A549 (cell line): ENCODE measurements at regions not wholly inside any gene's neighbourhood (a gene's known extent, or its start where the extent isn't known, plus 50 kb on each side); places are given as distances from the start of the nearest gene placed in this dataset.

Experiments
- ATAC-seq, 2 experiments: fragments of 200-7000 bp in 1 of 2; fragments of >200 bp in 1 of 2; cut with Nextera tagmentation in 1 of 2; cut with Tn5 transposase in 1 of 2; 3 replicates each; pipeline versions ENCODE4 v1.8.0 to v1.9.1; 2018 to 2020; ENCODE audit warnings: mild to moderate bottlenecking in 1 of 2, moderate library complexity in 1 of 2
- CTCF ChIA-PET: fragments of 300-600 bp; sonication (Branson Sonifier 250); formaldehyde crosslinking; extraction: SDS; loops from one replicate; lab custom pipeline; 2021; ENCODE audit warnings: antibody characterized with exemption, inconsistent platforms; lab: Yijun Ruan, JAX
- POLR2A ChIA-PET: fragments of 350-600 bp; formaldehyde crosslinking; extraction: SDS; loops from one replicate; lab custom pipeline; 2021; ENCODE audit warnings: antibody characterized with exemption, inconsistent platforms; lab: Yijun Ruan, JAX
- DNase-seq, 2 experiments: peaks; one replicate each; pipeline versions ENCODE4 v3.0.0 to v3.0.0-alpha.2; 2011 to 2016; ENCODE audit warnings: low read depth in 1 of 2, low spot score in 1 of 2
- FAIRE-seq: peaks from 2 replicates; lab custom pipeline; 2011; peaks lifted over from hg19 to GRCh38; lab: Jason Lieb, UNC
- H3K27ac ChIP-seq, 2 experiments: fragments of >200 bp; sonication (Bioruptor Twin); formaldehyde crosslinking; 3 replicates each; pipeline ENCODE4 v1.5.1; 2016 to 2017
- H3K4me1 ChIP-seq: fragments of >200 bp; sonication (Bioruptor Twin); formaldehyde crosslinking; 3 replicates; pipeline ENCODE4 v1.6.1; 2016
- H3K4me2 ChIP-seq: fragments of >200 bp; sonication (Bioruptor Twin); formaldehyde crosslinking; 3 replicates; pipeline ENCODE4 v1.6.1; 2016
- H3K4me3 ChIP-seq: fragments of >200 bp; sonication (Bioruptor Twin); formaldehyde crosslinking; 3 replicates; pipeline ENCODE4 v1.5.1; 2016
- H3K9me3 ChIP-seq: fragments of >200 bp; sonication (Bioruptor Twin); formaldehyde crosslinking; 3 replicates; pipeline ENCODE4 v1.6.1; 2016
- CBX8 ChIP-seq: fragments of 200-600 bp; sonication (generic); IDR thresholded peaks from 2 replicates; pipeline ENCODE4 v1.6.1; 2016
- EHMT2 ChIP-seq: fragments of 200-600 bp; sonication (generic); IDR thresholded peaks from 2 replicates; pipeline ENCODE4 v1.6.1; 2016; ENCODE audit warnings: antibody characterized with exemption, low read depth, mild to moderate bottlenecking, moderate library complexity
- ESRRA ChIP-seq: fragments of 150-350 bp; IDR thresholded peaks from 2 replicates; pipeline ENCODE4 v1.6.1; 2014; ENCODE audit warnings: mild to moderate bottlenecking, low read length, borderline replicate concordance
- HDAC2 ChIP-seq: fragments of 200-600 bp; sonication (generic); IDR thresholded peaks from 2 replicates; pipeline ENCODE4 v1.6.1; 2016
- HEYL ChIP-seq: fragments of 250-450 bp; sonication (Bioruptor Pico); IDR thresholded peaks from 2 replicates; pipeline ENCODE4 v1.8.0; 2021; ENCODE audit warnings: mild to moderate bottlenecking, moderate library complexity
- HOXB5 ChIP-seq: fragments of 250-450 bp; sonication (Bioruptor Pico); IDR thresholded peaks from 2 replicates; pipeline ENCODE4 v1.5.0; 2020; ENCODE audit warnings: mild to moderate bottlenecking, moderate library complexity
- JUN ChIP-seq, 2 experiments: fragments of >200 bp; sonication (Bioruptor Twin); formaldehyde crosslinking; IDR thresholded peaks; 2 replicates in 1 of 2; 3 replicates in 1 of 2; pipeline ENCODE4 v1.6.1; 2016 to 2017
- MAFK ChIP-seq: fragments of 450-650 bp; IDR thresholded peaks from 2 replicates; pipeline ENCODE4 v1.6.1; 2014; ENCODE audit not compliant: partially characterized antibody
- NR3C1 ChIP-seq: fragments of >200 bp; sonication (Bioruptor Twin); formaldehyde crosslinking; IDR thresholded peaks from 3 replicates; pipeline ENCODE4 v1.6.1; 2017
- POLR2A ChIP-seq: IDR thresholded peaks from 2 replicates; pipeline ENCODE4 v1.6.1; 2012; ENCODE audit warnings: mild to moderate bottlenecking, low read length
- POLR2AphosphoS2 ChIP-seq: conservative IDR thresholded peaks from 2 replicates; pipeline ENCODE4 v1.6.1; 2012; ENCODE audit warnings: low read length, improper control_type of control experiment, inconsistent platforms
- SMC3 ChIP-seq: fragments of >200 bp; sonication (Bioruptor Twin); formaldehyde crosslinking; IDR thresholded peaks from 3 replicates; pipeline ENCODE4 v1.6.1; 2018; ENCODE audit warnings: inconsistent platforms
- TFCP2L1 ChIP-seq: fragments of 250-450 bp; sonication (Bioruptor Pico); IDR thresholded peaks from 2 replicates; pipeline ENCODE4 v1.5.0; 2021; ENCODE audit warnings: mild to moderate bottlenecking
- TP53 ChIP-seq: fragments of 250-450 bp; sonication (Bioruptor Pico); IDR thresholded peaks from 2 replicates; pipeline ENCODE4 v1.5.0; 2021; ENCODE audit warnings: mild to moderate bottlenecking, moderate library complexity
- ZFP36 ChIP-seq: fragments of 450-650 bp; IDR thresholded peaks from 2 replicates; pipeline ENCODE4 v1.6.1; 2014; ENCODE audit warnings: borderline replicate concordance; ENCODE audit not compliant: partially characterized antibody
- ZNF302 ChIP-seq: fragments of 250-450 bp; sonication (Bioruptor Pico); IDR thresholded peaks from 2 replicates; pipeline ENCODE4 v1.9.0; 2021; ENCODE audit warnings: inconsistent platforms, mild to moderate bottlenecking, moderate library complexity
- WGBS: methylation state at CpG from one replicate; pipeline ENCODE4 v1.1.6; 2017; ENCODE audit errors: missing lambda C conversion rate; 5-methylcytosine and 5-hydroxymethylcytosine counted together
- TF ChIP-seq, protein P1 (sequence below): IDR thresholded peaks from 2 replicates; pipeline ENCODE4 v1.6.1; 2012
- TF ChIP-seq, protein P2 (sequence below): IDR thresholded peaks from 2 replicates; pipeline ENCODE4 v1.6.1; 2012
- TF ChIP-seq, protein P3 (sequence below): fragments of >200 bp; sonication (Bioruptor Twin); formaldehyde crosslinking; IDR thresholded peaks from 3 replicates; pipeline ENCODE4 v1.6.1; 2016

DNA sequence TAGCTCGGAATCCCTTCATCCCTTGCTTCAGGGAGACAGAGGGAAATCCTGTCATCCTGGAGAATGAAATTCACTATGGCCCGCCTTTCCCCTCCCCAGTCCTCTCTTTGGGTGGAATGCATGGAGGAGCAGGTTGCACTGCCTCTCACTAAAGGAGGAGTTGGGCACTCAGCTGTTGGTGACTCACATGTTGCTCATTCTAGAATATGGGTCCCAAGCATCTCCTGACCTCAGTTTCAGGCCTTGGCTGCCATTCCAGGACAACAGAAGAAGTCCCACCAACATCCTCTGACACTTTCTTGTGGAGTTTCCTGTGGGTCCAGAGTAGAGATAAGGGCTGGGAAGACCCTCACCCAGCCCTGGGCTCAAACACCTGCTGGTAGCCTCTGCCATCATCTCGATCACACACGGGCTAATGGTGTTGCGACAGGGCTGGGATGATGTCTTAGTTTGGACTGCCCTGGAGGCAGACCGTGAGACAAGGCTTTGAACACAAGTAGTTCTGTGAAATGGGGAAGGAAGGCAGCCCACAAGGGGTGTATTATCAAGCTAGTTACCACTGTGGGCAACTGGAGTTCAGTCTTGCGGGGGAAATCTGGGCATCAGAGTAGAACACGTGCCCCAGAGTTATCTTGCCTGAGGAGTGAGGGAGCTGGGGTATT, 52.4 kb upstream of the RNF24 start (continued):
- TF ChIP-seq, protein P1, sequence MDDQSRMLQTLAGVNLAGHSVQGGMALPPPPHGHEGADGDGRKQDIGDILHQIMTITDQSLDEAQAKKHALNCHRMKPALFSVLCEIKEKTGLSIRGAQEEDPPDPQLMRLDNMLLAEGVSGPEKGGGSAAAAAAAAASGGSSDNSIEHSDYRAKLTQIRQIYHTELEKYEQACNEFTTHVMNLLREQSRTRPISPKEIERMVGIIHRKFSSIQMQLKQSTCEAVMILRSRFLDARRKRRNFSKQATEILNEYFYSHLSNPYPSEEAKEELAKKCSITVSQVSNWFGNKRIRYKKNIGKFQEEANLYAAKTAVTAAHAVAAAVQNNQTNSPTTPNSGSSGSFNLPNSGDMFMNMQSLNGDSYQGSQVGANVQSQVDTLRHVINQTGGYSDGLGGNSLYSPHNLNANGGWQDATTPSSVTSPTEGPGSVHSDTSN, result no peak
- TF ChIP-seq, protein P2, sequence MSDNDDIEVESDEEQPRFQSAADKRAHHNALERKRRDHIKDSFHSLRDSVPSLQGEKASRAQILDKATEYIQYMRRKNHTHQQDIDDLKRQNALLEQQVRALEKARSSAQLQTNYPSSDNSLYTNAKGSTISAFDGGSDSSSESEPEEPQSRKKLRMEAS, result no peak

DNA sequence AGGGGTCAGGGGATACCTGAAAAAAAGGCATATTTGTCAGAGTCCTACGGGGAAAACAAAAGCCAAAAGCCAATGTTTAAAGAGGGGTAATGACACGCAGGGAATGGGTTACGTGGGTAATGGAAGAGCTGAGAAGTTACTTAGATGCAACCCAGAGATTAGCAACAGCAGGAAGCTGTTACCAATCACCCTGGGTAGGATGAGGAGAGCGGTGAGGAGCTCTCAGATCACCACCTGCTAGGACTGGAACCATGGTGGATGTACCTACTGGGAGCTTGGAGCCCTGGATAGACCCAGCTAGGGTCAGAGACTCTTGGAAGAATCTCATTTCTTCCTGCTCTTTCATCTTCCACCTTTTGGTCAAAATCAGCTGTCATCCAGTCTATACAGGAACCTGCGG, 51.2 kb upstream of the RNF24 start:
- H3K4me1 ChIP-seq, result peaks cover 23% of the 10 kb centered on the region
- no peak overlapping the region for H3K4me3 ChIP-seq
- H3K9me3 ChIP-seq, result peaks cover 7% of the 10 kb centered on the region; the same call in 1 of the 3 replicates
- no peak for TF ChIP-seq HEYL (CRISPR knock-in tag)
- WGBS, result 85% methylated on average over 5 of the region's 5 CpGs
- ChIA-PET CTCF (interaction anchor here (0.8 to 12.0 kb wide), 9 partner anchors 8 to 390 kb away, joined by 3 to 146 read pairs (median 4); partner anchors contain the start of gene RNF24), POLR2A (no interaction called here)
- no peak overlapping the region for H3K27ac ChIP-seq
- FAIRE-seq (no peak), DNase-seq (no peak), ATAC-seq (no peak)
- H3K4me2 ChIP-seq, result no peak overlapping the region

DNA sequence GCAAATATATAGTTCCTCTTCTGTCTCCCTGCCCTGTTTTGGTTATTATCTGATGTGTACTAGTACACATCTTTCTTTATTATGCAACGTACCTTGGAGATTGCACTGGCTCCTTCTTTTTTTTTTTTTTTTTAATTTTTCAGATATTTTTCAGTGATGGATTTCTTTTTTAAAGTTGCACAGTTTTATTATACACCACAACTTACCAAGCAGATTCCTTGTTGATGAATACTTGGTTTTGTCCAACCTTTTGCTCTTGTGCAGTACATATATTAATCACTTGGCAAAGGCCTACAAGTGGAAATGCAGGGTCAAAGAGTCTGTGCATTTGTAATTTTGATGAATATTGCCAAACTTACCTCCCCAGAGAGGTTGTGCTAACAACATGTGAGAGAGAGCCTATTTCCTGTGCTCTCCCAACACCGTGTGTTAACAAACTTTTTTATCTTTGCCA, 50.1 kb upstream of the RNF24 start:
- peak overlapping the region; percentile 37; the same call in 1 of the 3 replicates for H3K4me2 ChIP-seq
- DNase-seq (no peak), ATAC-seq (no peak), FAIRE-seq (no peak)
- no peak overlapping the region for H3K4me3 ChIP-seq
- H3K4me1 ChIP-seq, result peaks cover 23% of the 10 kb centered on the region
- TF ChIP-seq NR3C1 (no peak), ZFP36 (no peak), MAFK (no peak), POLR2AphosphoS2 (no peak), HDAC2 (no peak), ZNF302 (CRISPR knock-in tag) (no peak), EHMT2 (no peak), HOXB5 (CRISPR knock-in tag) (no peak), ESRRA (no peak), POLR2A (no peak), SMC3 (no peak), JUN (IDR thresholded peaks at IDR 0.05) (no peak), TP53 (CRISPR knock-in tag) (no peak), CBX8 (no peak), TFCP2L1 (CRISPR knock-in tag) (no peak)
- TF ChIP-seq, protein P3, sequence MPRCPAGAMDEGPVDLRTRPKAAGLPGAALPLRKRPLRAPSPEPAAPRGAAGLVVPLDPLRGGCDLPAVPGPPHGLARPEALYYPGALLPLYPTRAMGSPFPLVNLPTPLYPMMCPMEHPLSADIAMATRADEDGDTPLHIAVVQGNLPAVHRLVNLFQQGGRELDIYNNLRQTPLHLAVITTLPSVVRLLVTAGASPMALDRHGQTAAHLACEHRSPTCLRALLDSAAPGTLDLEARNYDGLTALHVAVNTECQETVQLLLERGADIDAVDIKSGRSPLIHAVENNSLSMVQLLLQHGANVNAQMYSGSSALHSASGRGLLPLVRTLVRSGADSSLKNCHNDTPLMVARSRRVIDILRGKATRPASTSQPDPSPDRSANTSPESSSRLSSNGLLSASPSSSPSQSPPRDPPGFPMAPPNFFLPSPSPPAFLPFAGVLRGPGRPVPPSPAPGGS, result no peak
- 89% methylated on average over 2 of the region's 2 CpGs for WGBS
- peaks cover 2% of the 10 kb centered on the region; the same call in 1 of the 3 replicates for H3K9me3 ChIP-seq
- POLR2A ChIA-PET, result no interaction called here
- CTCF ChIA-PET, result interaction anchor here (1.0 to 12.0 kb wide), 4 partner anchors 20 to 52 kb away, joined by 3 to 146 read pairs (median 65); partner anchors contain the start of gene RNF24
- H3K27ac ChIP-seq, result peak overlapping the region in 1 of 2 experiments; percentile 76; a peak in 2 of 6 replicates
